ENCODE measurements at regions not wholly inside any gene's neighbourhood (a gene's known extent, or its start where the extent isn't known, plus 50 kb on each side); places are given as distances from the start of the nearest gene placed in this dataset.

DNA sequence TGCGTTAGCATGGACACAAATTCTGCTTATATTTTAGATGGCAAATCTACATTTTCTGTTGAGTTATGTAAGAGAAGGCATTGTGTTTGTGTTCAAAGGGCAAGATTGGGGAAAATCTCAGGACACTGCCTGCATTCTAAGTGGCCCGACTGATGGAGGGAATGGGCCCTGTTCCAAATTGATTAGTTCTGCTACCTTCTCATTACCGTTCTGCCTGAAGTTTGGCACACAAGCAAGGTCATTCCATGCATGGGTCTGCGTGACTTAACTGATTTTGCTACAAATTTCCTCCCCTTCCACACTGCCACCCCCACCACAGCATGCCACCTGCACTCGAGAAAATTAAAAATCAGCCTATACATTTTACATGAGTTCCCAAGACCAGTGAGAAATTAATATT is 409.9 kb downstream of the BRINP1 start:
- Histone ChIP-seq H3K27me3 (ENCODE audit: insufficient read depth, low read length) (no peaks in the 10 kb centered on the region), H3K14ac (ENCODE audit: insufficient read depth, low read length) (no peak overlapping the region), H2AK5ac (ENCODE audit: insufficient read length, low read length) (no peak overlapping the region), H4K20me1 (ENCODE audit: control insufficient read depth, insufficient read depth, insufficient read length) (no peaks in the 10 kb centered on the region), H2AFZ (ENCODE audit: low read length) (no peak overlapping the region), H2BK15ac (ENCODE audit: low read depth, low read length) (no peak overlapping the region), H4K8ac (replicated peaks; ENCODE audit: insufficient read length, low read depth, low read length) (no peak overlapping the region), H3T11ph (ENCODE audit: low read length) (no peak overlapping the region), H3K18ac (ENCODE audit: insufficient read length, low read depth, low read length) (no peak overlapping the region), H3K4ac (ENCODE audit: low read depth, low read length) (no peak overlapping the region), H3K4me2 (ENCODE audit: insufficient read depth, insufficient read length, low read length) (no peak overlapping the region), H3K9me3 (ENCODE audit: control insufficient read depth, low read depth, low read length) (no peaks in the 10 kb centered on the region), H3K27ac (ENCODE audit: insufficient read length, low read depth, low read length) (no peak overlapping the region), H3K56ac (ENCODE audit: insufficient read length, low read depth, low read length) (no peak overlapping the region), H2BK12ac (ENCODE audit: insufficient read length, low read depth, low read length) (no peak overlapping the region), H3K4me1 (ENCODE audit: insufficient read depth, low read length) (peaks cover 3% of the 10 kb centered on the region; the same call in 1 of the 2 replicates), H2BK5ac (ENCODE audit: insufficient read length, low read length) (no peak overlapping the region), H2BK120ac (ENCODE audit: low read depth, low read length, poor library complexity, severe bottlenecking) (no peak overlapping the region), H4K91ac (ENCODE audit: insufficient read length, low read depth, low read length) (no peak overlapping the region), H3K9ac (ENCODE audit: extremely low read depth, insufficient read length, low read length) (no peak overlapping the region), H3K23ac (ENCODE audit: insufficient read length, low read depth, low read length) (no peak overlapping the region), H2BK20ac (ENCODE audit: low read depth, low read length, poor library complexity, severe bottlenecking) (no peak overlapping the region), H3K23me2 (ENCODE audit: insufficient read length, low read depth, low read length, poor library complexity, severe bottlenecking) (no peaks in the 10 kb centered on the region), H3K79me1 (ENCODE audit: insufficient read depth, low read depth, low read length, poor library complexity, severe bottlenecking) (no peaks in the 10 kb centered on the region), H3K79me2 (ENCODE audit: insufficient read depth, low read length) (no peaks in the 10 kb centered on the region), H4K5ac (ENCODE audit: insufficient read length, low read depth, low read length) (no peak overlapping the region)
- Mint-ChIP-seq H3K4me1 (peaks cover 0 to 3% of the 10 kb centered on the region in 2 experiments; a peak in 1 of 4 replicates), H3K4me3 (no peak overlapping the region), H3K27me3 (ENCODE audit: low read depth) (no peaks in the 10 kb centered on the region), H3K27ac (no peak overlapping the region), H3K36me3 (ENCODE audit: insufficient read depth in 1 of 3, low read depth in 3 of 3) (no peaks in the 10 kb centered on the region), H3K9me3 (no peaks in the 10 kb centered on the region)
- TF ChIP-seq, protein P1, sequence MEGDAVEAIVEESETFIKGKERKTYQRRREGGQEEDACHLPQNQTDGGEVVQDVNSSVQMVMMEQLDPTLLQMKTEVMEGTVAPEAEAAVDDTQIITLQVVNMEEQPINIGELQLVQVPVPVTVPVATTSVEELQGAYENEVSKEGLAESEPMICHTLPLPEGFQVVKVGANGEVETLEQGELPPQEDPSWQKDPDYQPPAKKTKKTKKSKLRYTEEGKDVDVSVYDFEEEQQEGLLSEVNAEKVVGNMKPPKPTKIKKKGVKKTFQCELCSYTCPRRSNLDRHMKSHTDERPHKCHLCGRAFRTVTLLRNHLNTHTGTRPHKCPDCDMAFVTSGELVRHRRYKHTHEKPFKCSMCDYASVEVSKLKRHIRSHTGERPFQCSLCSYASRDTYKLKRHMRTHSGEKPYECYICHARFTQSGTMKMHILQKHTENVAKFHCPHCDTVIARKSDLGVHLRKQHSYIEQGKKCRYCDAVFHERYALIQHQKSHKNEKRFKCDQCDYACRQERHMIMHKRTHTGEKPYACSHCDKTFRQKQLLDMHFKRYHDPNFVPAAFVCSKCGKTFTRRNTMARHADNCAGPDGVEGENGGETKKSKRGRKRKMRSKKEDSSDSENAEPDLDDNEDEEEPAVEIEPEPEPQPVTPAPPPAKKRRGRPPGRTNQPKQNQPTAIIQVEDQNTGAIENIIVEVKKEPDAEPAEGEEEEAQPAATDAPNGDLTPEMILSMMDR (conservative IDR thresholded peaks at IDR 0.05), result no peak
- no CpG with 5 or more reads among the region's 5 CpGs for WGBS (ENCODE audit: extremely low coverage, insufficient read length, low lambda C conversion rate)
- no peak for DNase-seq

All from H9 (cell line).